H1 (cell line): ENCODE measurements at regions not wholly inside any gene's neighbourhood (a gene's known extent, or its start where the extent isn't known, plus 50 kb on each side); places are given as distances from the start of the nearest gene placed in this dataset.

Experiments used
- CTCF ChIA-PET: fragments of 300-600 bp; sonication (Branson Sonifier 250); formaldehyde crosslinking; loops from one replicate; lab custom pipeline; 2021; ENCODE audit not compliant: partially characterized antibody; lab: Charles Lee
- POLR2A ChIA-PET: fragments of 300-600 bp; sonication (Branson Sonifier 250); formaldehyde crosslinking; loops from one replicate; lab custom pipeline; 2021; ENCODE audit warnings: inconsistent platforms; ENCODE audit not compliant: partially characterized antibody; lab: Charles Lee
- DNase-seq, 2 experiments: peaks; one replicate each; pipeline versions ENCODE4 v3.0.0 to v3.0.0-alpha.2; 2010 to 2022; ENCODE audit warnings: low spot score in 2 of 2, low read depth in 1 of 2, mixed read lengths in 1 of 2
- FAIRE-seq: peaks from 2 replicates; lab custom pipeline; 2011; peaks lifted over from hg19 to GRCh38; lab: Jason Lieb, UNC
- H2AFZ ChIP-seq: 2 replicates; pipeline ENCODE4 v1.8.1; 2012; ENCODE audit warnings: low read length, inconsistent platforms
- H2AK5ac ChIP-seq: 2 replicates; pipeline ENCODE4 v1.6.1; 2013; ENCODE audit warnings: low read depth, low read length
- H2BK120ac ChIP-seq: replicated peaks from 2 replicates; pipeline ENCODE3; 2013; ENCODE audit warnings: low read depth, low read length, inconsistent platforms
- H2BK12ac ChIP-seq: 2 replicates; pipeline ENCODE4 v1.6.1; 2013; ENCODE audit warnings: low read depth, low read length
- H2BK15ac ChIP-seq: 2 replicates; pipeline ENCODE4 v1.6.1; 2013; ENCODE audit warnings: low read length
- H2BK20ac ChIP-seq: 2 replicates; pipeline ENCODE4 v1.6.1; 2013; ENCODE audit warnings: low read length
- H2BK5ac ChIP-seq: 2 replicates; pipeline ENCODE4 v1.6.1; 2013; ENCODE audit warnings: low read depth, low read length
- H3K14ac ChIP-seq: 2 replicates; pipeline ENCODE4 v1.6.1; 2013; ENCODE audit warnings: inconsistent platforms; ENCODE audit not compliant: insufficient read length
- H3K18ac ChIP-seq: 2 replicates; pipeline ENCODE4 v1.6.1; 2013; ENCODE audit warnings: low read length; ENCODE audit errors: extremely low read depth
- H3K23ac ChIP-seq: 2 replicates; pipeline ENCODE4 v1.6.1; 2013; ENCODE audit warnings: inconsistent platforms; ENCODE audit not compliant: insufficient read length
- H3K23me2 ChIP-seq: 2 replicates; pipeline ENCODE4 v1.6.1; 2013; ENCODE audit warnings: low read depth, low read length
- H3K27ac ChIP-seq: 2 replicates; pipeline ENCODE4 v1.6.1; 2011; ENCODE audit warnings: low read depth, low read length, inconsistent platforms
- H3K27me3 ChIP-seq, 4 experiments: replicated peaks in 1 of 4; 1 replicate in 1 of 4; 2 replicates in 3 of 4; pipeline versions ENCODE4 v1.6.1 to v1.8.1; 2011 to 2013; ENCODE audit warnings: low read length in 3 of 4, mild to moderate bottlenecking in 3 of 4, inconsistent platforms in 2 of 4, mixed read lengths in 2 of 4, moderate library complexity in 1 of 4; ENCODE audit not compliant: control insufficient read depth in 3 of 4, insufficient read depth in 3 of 4; ENCODE audit errors: extremely low read depth in 1 of 4
- H3K36me3 ChIP-seq, 4 experiments: 2 replicates each; pipeline versions ENCODE4 v1.6.1 to v1.8.1; 2011 to 2013; ENCODE audit warnings: mild to moderate bottlenecking in 4 of 4, low read length in 3 of 4, moderate library complexity in 2 of 4, control low read depth in 1 of 4, inconsistent platforms in 1 of 4; ENCODE audit not compliant: insufficient read depth in 4 of 4, control insufficient read depth in 2 of 4
- H3K4ac ChIP-seq: replicated peaks from 2 replicates; pipeline ENCODE3; 2013; ENCODE audit warnings: low read length, low read depth, mixed read lengths, inconsistent platforms; ENCODE audit not compliant: insufficient read length
- H3K4me1 ChIP-seq, 4 experiments: replicated peaks in 1 of 4; 1 replicate in 1 of 4; 2 replicates in 3 of 4; pipeline versions ENCODE4 v1.6.1 to v1.8.1; 2011 to 2013; ENCODE audit warnings: low read length in 3 of 4, inconsistent platforms in 2 of 4, mixed read lengths in 1 of 4; ENCODE audit not compliant: insufficient read depth in 4 of 4, control insufficient read depth in 3 of 4
- H3K4me2 ChIP-seq, 2 experiments: 2 replicates each; pipeline versions ENCODE4 v1.6.1 to v1.8.1; 2011 to 2013; ENCODE audit warnings: low read depth in 2 of 2, low read length in 2 of 2, control low read depth in 1 of 2, inconsistent platforms in 1 of 2, mild to moderate bottlenecking in 1 of 2; ENCODE audit not compliant: insufficient read depth in 1 of 2
- H3K4me3 ChIP-seq, 4 experiments: fragments of 200-600, 300-600 bp in 1 of 4; sonication (generic), shearing (Covaris generic), sonication (Bioruptor Twin) in 1 of 4; 2 replicates each; pipeline versions ENCODE4 v1.5.1 to v1.8.1; 2011 to 2016; ENCODE audit warnings: low read length in 4 of 4, low read depth in 3 of 4, control low read depth in 2 of 4, inconsistent platforms in 2 of 4, mild to moderate bottlenecking in 2 of 4, mixed read lengths in 1 of 4, moderate library complexity in 1 of 4; ENCODE audit not compliant: insufficient read depth in 2 of 4; ENCODE audit errors: extremely low read depth in 1 of 4
- H3K56ac ChIP-seq: replicated peaks from 2 replicates; pipeline ENCODE3; 2013; ENCODE audit warnings: low read depth, mild to moderate bottlenecking, mixed read lengths, low read length, inconsistent platforms; ENCODE audit not compliant: insufficient read length
- H3K79me1 ChIP-seq: 2 replicates; pipeline ENCODE4 v1.6.1; 2013; ENCODE audit warnings: low read depth, low read length, control low read depth
- H3K79me2 ChIP-seq, 2 experiments: 2 replicates each; pipeline versions ENCODE4 v1.6.1 to v1.8.1; 2012 to 2013; ENCODE audit warnings: low read length in 2 of 2, mild to moderate bottlenecking in 2 of 2, inconsistent platforms in 1 of 2; ENCODE audit not compliant: insufficient read depth in 2 of 2, control insufficient read depth in 1 of 2
- H3K9ac ChIP-seq, 4 experiments: replicated peaks in 1 of 4; 1 replicate in 1 of 4; 2 replicates in 3 of 4; pipeline versions ENCODE4 v1.6.1 to v1.8.1; 2011 to 2013; ENCODE audit warnings: low read depth in 3 of 4, low read length in 3 of 4, control low read depth in 2 of 4, mild to moderate bottlenecking in 2 of 4, moderate library complexity in 2 of 4, inconsistent platforms in 1 of 4; ENCODE audit errors: extremely low read depth in 1 of 4
- H3K9me3 ChIP-seq, 2 experiments: 2 replicates each; pipeline versions ENCODE4 v1.6.1 to v1.8.1; 2012 to 2013; ENCODE audit warnings: mild to moderate bottlenecking in 2 of 2, moderate library complexity in 2 of 2, control low read depth in 1 of 2, inconsistent platforms in 1 of 2, low read depth in 1 of 2, low read length in 1 of 2, mixed read lengths in 1 of 2; ENCODE audit not compliant: insufficient read depth in 2 of 2
- H4K20me1 ChIP-seq, 2 experiments: replicated peaks in 1 of 2; 2 replicates each; pipeline versions ENCODE3 to v1.8.1; 2011 to 2013; ENCODE audit warnings: inconsistent platforms in 2 of 2, low read length in 2 of 2, mild to moderate bottlenecking in 1 of 2; ENCODE audit not compliant: insufficient read depth in 2 of 2, control insufficient read depth in 1 of 2
- H4K5ac ChIP-seq: 2 replicates; pipeline ENCODE4 v1.6.1; 2013; ENCODE audit warnings: low read length, low read depth, mixed read lengths, inconsistent platforms; ENCODE audit not compliant: insufficient read length
- H4K8ac ChIP-seq: 2 replicates; pipeline ENCODE4 v1.8.0; 2013; ENCODE audit warnings: mild to moderate bottlenecking, moderate library complexity, low read length, inconsistent platforms; ENCODE audit not compliant: insufficient read depth; ENCODE audit errors: extremely low read depth
- H4K91ac ChIP-seq: replicated peaks from 2 replicates; pipeline ENCODE3; 2013; ENCODE audit warnings: low read length, mixed read lengths, inconsistent platforms; ENCODE audit not compliant: insufficient read length
- ATF3 ChIP-seq: IDR thresholded peaks from 2 replicates; pipeline ENCODE4 v1.6.1; 2011; ENCODE audit warnings: low read depth, mild to moderate bottlenecking, low read length; ENCODE audit not compliant: insufficient read depth
- CEBPB ChIP-seq: IDR thresholded peaks from 2 replicates; pipeline ENCODE4 v1.6.1; 2012; ENCODE audit warnings: low read depth, low read length
- JUN ChIP-seq: IDR thresholded peaks from 2 replicates; pipeline ENCODE4 v1.6.1; 2011; ENCODE audit warnings: low read depth, mild to moderate bottlenecking, improper control_type of control experiment, low read length
- WGBS, 2 experiments: shearing (Covaris generic) in 1 of 2; methylation state at CpG; one replicate each; pipeline versions ENCODE4 v1.1.6 to v1.1.7; 2013 to 2015; ENCODE audit warnings: low lambda C conversion rate in 2 of 2, mixed read lengths in 2 of 2, inconsistent platforms in 1 of 2, low coverage in 1 of 2, missing lambda C conversion rate in 1 of 2; ENCODE audit not compliant: insufficient replicate concordance in 2 of 2, insufficient coverage in 1 of 2, insufficient read length in 1 of 2; ENCODE audit errors: extremely low coverage in 1 of 2, missing lambda C conversion rate in 1 of 2; 5-methylcytosine and 5-hydroxymethylcytosine counted together

GRCh38 chr10:57798830-57799229 lies 468.9 kb downstream of the IPMK start:
- Histone ChIP-seq H2BK15ac (no peak overlapping the region), H3K14ac (no peak overlapping the region), H3K4ac (no peak overlapping the region), H4K8ac (no peak overlapping the region), H3K9ac (no peak overlapping the region), H3K79me2 (no peaks in the 10 kb centered on the region), H3K56ac (no peak overlapping the region), H2BK20ac (no peak overlapping the region), H3K36me3 (no peaks in the 10 kb centered on the region), H2BK12ac (no peak overlapping the region), H3K18ac (no peak overlapping the region), H2AK5ac (no peak overlapping the region), H3K23ac (no peak overlapping the region), H2AFZ (no peak overlapping the region), H3K79me1 (no peaks in the 10 kb centered on the region), H3K4me1 (no peaks in the 10 kb centered on the region), H3K4me2 (no peak overlapping the region), H4K5ac (no peak overlapping the region), H4K20me1 (no peaks in the 10 kb centered on the region), H2BK120ac (no peak overlapping the region), H3K9me3 (no peaks in the 10 kb centered on the region), H3K23me2 (no peaks in the 10 kb centered on the region), H3K27me3 (no peaks in the 10 kb centered on the region)
- DNase-seq (no peak), FAIRE-seq (no peak)
- 64% methylated on average over 3 of the region's 3 CpGs; no CpG with 5 or more reads in 1 of the 2 experiments for WGBS, 2 experiments
- TF ChIP-seq JUN (no peak), CEBPB (no peak), ATF3 (no peak)
- TF ChIP-seq, all 59 proteins: peak for 0
- ChIA-PET POLR2A (no interaction called here), CTCF (no interaction called here)
- H2BK5ac ChIP-seq: no peak overlapping the region
- H3K4me3 ChIP-seq: no peak overlapping the region
- H4K91ac ChIP-seq: no peak overlapping the region
- H3K27ac ChIP-seq: no peak overlapping the region
